IPS-20b (cell line): ENCODE measurements at regions not wholly inside any gene's neighbourhood (a gene's known extent, or its start where the extent isn't known, plus 50 kb on each side); places are given as distances from the start of the nearest gene placed in this dataset.

ENCODE experiments used
- H3K27ac ChIP-seq: one replicate; pipeline ENCODE4 v1.5.1; 2013; ENCODE audit warnings: low read length
- H3K27me3 ChIP-seq: 2 replicates; pipeline ENCODE4 v1.6.1; 2013; ENCODE audit warnings: mild to moderate bottlenecking, low read length, inconsistent platforms; ENCODE audit not compliant: insufficient read depth
- H3K36me3 ChIP-seq: 2 replicates; pipeline ENCODE4 v1.6.1; 2013; ENCODE audit warnings: low read depth, mild to moderate bottlenecking, inconsistent platforms, low read length, moderate library complexity; ENCODE audit not compliant: insufficient read depth
- H3K4me1 ChIP-seq: 2 replicates; pipeline ENCODE4 v1.6.1; 2013; ENCODE audit warnings: mild to moderate bottlenecking, control low read depth, inconsistent platforms, low read length, moderate library complexity; ENCODE audit not compliant: insufficient read depth
- H3K4me3 ChIP-seq: 2 replicates; pipeline ENCODE4 v1.5.1; 2013; ENCODE audit warnings: mild to moderate bottlenecking, low read length, inconsistent platforms
- H3K9ac ChIP-seq: 2 replicates; pipeline ENCODE4 v1.6.1; 2013; ENCODE audit warnings: low read depth, mild to moderate bottlenecking, inconsistent platforms, low read length, moderate library complexity
- H3K9me3 ChIP-seq: 2 replicates; pipeline ENCODE4 v1.6.1; 2013; ENCODE audit warnings: mild to moderate bottlenecking, low read depth, low read length, inconsistent platforms; ENCODE audit not compliant: insufficient read depth

DNA sequence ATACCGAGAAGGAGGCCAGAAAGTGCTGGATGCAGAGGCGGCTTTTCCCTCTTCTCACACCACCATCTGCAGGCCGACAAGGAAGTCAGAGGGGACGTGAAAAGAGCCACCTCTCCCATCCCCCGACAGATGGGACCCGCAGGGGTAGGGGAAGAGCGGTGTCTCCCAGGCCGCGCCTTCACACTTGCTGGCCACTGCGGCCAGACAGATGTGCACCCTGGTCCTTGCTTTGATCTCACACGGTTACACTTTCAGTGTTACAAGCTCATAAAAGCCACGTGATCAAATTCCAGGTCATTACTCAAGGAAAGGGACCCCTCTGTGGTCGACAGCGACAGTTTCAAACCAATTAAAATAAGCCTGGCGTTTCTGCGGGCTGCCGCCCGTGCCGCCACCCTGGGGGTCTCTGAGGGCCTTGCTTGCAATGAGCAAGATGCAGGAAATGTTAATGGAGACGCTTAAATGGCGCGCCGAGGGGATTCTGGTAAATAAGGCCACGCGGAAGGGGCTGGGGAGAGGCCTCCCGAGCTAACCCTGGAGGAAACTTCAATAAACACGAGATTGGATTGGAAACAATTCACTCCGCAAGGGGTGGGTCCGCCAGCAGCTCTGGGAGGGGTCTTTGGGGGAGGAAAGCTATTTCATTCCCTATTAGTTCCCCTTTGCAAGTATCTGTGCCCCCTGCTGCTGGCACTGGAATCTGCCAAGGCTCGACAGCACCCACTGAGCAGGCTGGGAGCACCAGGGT, 240.9 kb downstream of the ENGASE start:
- Histone ChIP-seq H3K27ac (no peak overlapping the region), H3K9me3 (no peaks in the 10 kb centered on the region), H3K9ac (no peak overlapping the region), H3K4me1 (peaks cover 5% of the 10 kb centered on the region; the same call in 1 of the 2 replicates), H3K36me3 (no peaks in the 10 kb centered on the region), H3K4me3 (no peak overlapping the region), H3K27me3 (no peaks in the 10 kb centered on the region)

GRCh38 chr17:79314617-79315357, 240.2 kb downstream of the ENGASE start:
- Histone ChIP-seq H3K4me1 (peaks cover 5% of the 10 kb centered on the region; the same call in 1 of the 2 replicates), H3K36me3 (no peaks in the 10 kb centered on the region), H3K9ac (no peak overlapping the region), H3K9me3 (no peaks in the 10 kb centered on the region), H3K27me3 (no peaks in the 10 kb centered on the region), H3K4me3 (no peak overlapping the region), H3K27ac (no peak overlapping the region)

DNA sequence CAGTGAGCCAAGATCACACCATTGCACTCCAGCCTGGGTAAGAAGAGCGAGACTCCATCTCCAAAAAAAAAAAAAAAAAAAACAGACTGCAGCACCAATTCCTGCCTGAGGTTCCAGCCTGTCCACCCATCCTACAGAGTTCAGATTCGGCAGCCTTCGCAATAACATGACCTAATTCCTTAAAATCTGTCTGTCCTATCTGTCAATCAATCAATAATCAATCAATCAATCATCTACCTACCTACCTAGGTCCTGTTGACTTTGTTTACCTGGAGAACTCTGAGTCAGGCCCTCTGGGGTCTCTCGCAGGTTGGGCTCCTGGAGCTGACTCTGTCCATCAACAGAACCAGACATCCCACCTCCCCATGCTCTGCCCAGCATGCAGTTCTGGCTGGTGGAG, 236.7 kb downstream of the ENGASE start:
- H3K4me3 ChIP-seq, result no peak overlapping the region
- H3K27me3 ChIP-seq, result no peaks in the 10 kb centered on the region
- no peaks in the 10 kb centered on the region for H3K9me3 ChIP-seq
- H3K36me3 ChIP-seq, result no peaks in the 10 kb centered on the region
- H3K4me1 ChIP-seq, result peaks cover 5% of the 10 kb centered on the region; the same call in 1 of the 2 replicates
- H3K9ac ChIP-seq, result no peak overlapping the region
- H3K27ac ChIP-seq, result no peak overlapping the region

GRCh38 chr17:79306424-79307318, 232.0 kb downstream of the ENGASE start:
- no peak overlapping the region for H3K9ac ChIP-seq
- no peaks in the 10 kb centered on the region for H3K4me1 ChIP-seq
- no peaks in the 10 kb centered on the region for H3K27me3 ChIP-seq
- H3K4me3 ChIP-seq, result no peak overlapping the region
- H3K36me3 ChIP-seq, result no peaks in the 10 kb centered on the region
- H3K9me3 ChIP-seq, result no peaks in the 10 kb centered on the region
- no peak overlapping the region for H3K27ac ChIP-seq

- Histone ChIP-seq H3K27me3 (no peaks in the 10 kb centered on the region), H3K4me3 (no peak overlapping the region), H3K27ac (no peak overlapping the region), H3K4me1 (no peaks in the 10 kb centered on the region), H3K9me3 (no peaks in the 10 kb centered on the region), H3K36me3 (no peaks in the 10 kb centered on the region), H3K9ac (no peak overlapping the region)
Observed at GRCh38 chr17:79305768-79306423, 231.3 kb downstream of the ENGASE start.

- Histone ChIP-seq H3K27me3 (no peaks in the 10 kb centered on the region), H3K27ac (no peak overlapping the region), H3K4me3 (no peak overlapping the region), H3K36me3 (no peaks in the 10 kb centered on the region), H3K4me1 (no peaks in the 10 kb centered on the region), H3K9ac (no peak overlapping the region), H3K9me3 (no peaks in the 10 kb centered on the region)
Observed at GRCh38 chr17:79305376-79305767, 230.7 kb downstream of the ENGASE start.

DNA sequence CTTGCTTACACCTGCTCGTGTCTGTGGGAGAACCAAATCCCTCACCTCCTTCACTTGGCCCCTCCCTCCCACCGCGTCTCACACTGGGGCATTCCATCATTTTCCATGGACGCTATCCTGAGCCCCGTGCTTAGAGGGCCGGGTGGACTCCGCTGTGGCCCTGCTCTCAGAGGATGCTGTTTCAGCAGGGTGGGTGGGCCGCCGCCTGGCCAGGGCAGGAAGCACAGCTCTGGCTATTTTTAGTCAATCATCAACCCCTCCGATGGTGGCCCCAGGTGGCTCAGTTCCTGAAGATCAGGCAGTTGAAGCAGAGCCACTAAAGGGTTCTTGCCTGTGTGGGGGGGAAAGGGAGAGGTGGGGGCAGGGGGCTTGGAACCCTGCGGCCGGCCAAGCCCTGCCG, 230.3 kb downstream of the ENGASE start:
- Histone ChIP-seq H3K4me1 (no peaks in the 10 kb centered on the region), H3K36me3 (no peaks in the 10 kb centered on the region), H3K9ac (no peak overlapping the region), H3K4me3 (no peak overlapping the region), H3K27ac (no peak overlapping the region), H3K27me3 (no peaks in the 10 kb centered on the region), H3K9me3 (no peaks in the 10 kb centered on the region)

- H3K36me3 ChIP-seq, result no peaks in the 10 kb centered on the region
- H3K9me3 ChIP-seq, result no peaks in the 10 kb centered on the region
- H3K27ac ChIP-seq, result no peak overlapping the region
- H3K4me1 ChIP-seq, result no peaks in the 10 kb centered on the region
- H3K4me3 ChIP-seq, result no peak overlapping the region
- no peaks in the 10 kb centered on the region for H3K27me3 ChIP-seq
- no peak overlapping the region for H3K9ac ChIP-seq
Observed at GRCh38 chr17:79303641-79304205, 229.1 kb downstream of the ENGASE start.

GRCh38 chr17:79301469-79301868, 226.8 kb downstream of the ENGASE start:
- Histone ChIP-seq H3K36me3 (no peaks in the 10 kb centered on the region), H3K27ac (no peak overlapping the region), H3K9ac (no peak overlapping the region), H3K9me3 (no peaks in the 10 kb centered on the region), H3K27me3 (no peaks in the 10 kb centered on the region), H3K4me3 (no peak overlapping the region), H3K4me1 (no peaks in the 10 kb centered on the region)

DNA sequence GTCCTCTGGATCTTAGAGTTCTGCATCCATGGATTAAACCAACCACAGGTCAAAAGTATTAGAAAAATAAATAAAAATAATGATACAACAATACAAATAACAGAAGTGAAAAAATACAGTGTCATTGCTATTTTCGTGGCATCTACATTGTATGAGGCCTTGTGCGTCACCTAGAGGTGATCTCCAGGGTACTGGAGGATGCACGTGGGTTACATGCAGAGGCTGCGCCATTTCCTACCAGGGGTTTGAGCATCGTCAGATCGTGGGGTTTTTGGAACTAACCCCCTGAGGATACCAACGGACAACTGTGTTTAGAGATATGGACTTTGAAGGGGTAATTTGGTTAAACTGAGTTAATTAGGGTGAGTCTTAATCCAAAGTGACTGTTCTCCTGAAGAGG, 224.7 kb downstream of the ENGASE start:
- Histone ChIP-seq H3K4me1 (no peaks in the 10 kb centered on the region), H3K4me3 (no peak overlapping the region), H3K9ac (no peak overlapping the region), H3K27me3 (peaks cover 13% of the 10 kb centered on the region), H3K36me3 (no peaks in the 10 kb centered on the region), H3K27ac (no peak overlapping the region), H3K9me3 (no peaks in the 10 kb centered on the region)

DNA sequence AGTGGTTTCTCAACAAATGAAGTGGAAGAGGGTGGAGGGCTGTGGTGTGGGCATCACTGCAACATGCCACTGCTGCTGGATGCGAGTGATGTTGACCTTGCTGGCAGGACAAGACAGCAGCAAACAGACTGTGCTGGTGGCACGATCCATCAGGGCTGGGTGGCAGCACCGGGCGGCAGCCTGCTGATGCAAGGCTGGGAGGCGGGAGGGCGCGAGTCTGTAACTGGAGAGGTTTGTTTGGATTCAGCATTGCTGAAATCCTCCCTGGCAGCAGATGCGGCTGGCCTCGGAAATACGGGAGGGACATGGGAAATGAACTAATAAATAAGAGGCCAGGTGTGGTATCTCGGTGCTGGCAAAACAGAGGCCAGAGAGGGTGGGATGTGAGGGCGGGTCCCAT, 224.2 kb downstream of the ENGASE start:
- no peaks in the 10 kb centered on the region for H3K36me3 ChIP-seq
- peaks cover 18% of the 10 kb centered on the region for H3K27me3 ChIP-seq
- no peaks in the 10 kb centered on the region for H3K9me3 ChIP-seq
- no peak overlapping the region for H3K9ac ChIP-seq
- no peaks in the 10 kb centered on the region for H3K4me1 ChIP-seq
- H3K27ac ChIP-seq, result no peak overlapping the region
- H3K4me3 ChIP-seq, result no peak overlapping the region
